ENCODE measurements at regions not wholly inside any gene's neighbourhood (a gene's known extent, or its start where the extent isn't known, plus 50 kb on each side); places are given as distances from the start of the nearest gene placed in this dataset.

DNA sequence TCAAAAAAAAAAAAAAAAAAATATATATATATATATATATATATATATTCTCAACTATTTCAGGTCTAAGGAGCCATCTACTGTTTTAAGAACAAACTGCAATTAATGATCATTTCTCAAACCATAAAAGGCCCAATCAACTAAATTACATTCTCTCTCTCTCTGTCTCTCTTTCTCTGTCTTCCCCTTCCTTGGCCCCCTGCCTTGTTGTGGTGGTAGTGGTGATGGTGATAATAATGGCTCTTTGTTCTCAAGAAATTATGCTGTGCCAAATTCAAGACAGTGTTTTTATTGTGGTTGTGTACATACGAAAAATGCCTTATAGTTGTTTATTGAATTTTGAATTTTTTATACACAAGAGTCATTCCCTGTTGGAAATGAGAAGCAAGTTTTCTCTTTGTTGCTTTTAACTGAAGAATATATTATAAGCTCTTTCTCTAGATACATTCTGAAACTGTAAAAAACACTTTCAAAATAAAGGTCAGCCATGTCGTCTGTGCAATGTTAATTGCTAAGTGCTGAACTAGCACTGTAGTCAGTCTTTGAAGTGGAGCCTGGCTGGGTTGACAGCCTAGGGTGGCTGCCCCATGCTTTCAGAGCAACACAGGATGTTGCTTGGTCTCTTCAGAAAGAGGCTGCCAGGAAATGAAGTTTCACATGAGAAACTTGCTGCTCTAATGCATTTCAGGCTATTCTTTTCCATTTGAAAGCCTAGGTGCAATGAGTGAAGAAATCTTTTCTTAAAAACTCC is 96.0 kb downstream of the HINT1 start:
- Histone ChIP-seq H3K9me3 (ENCODE audit: low read depth, low read length) (no peaks in the 10 kb centered on the region), H3K9ac (ENCODE audit: insufficient read length) (no peak overlapping the region), H3K27ac (no peak overlapping the region), H3K4me3 (no peak overlapping the region), H3K36me3 (ENCODE audit: insufficient read depth, low read length) (no peaks in the 10 kb centered on the region)
- DNase-seq (ENCODE audit: low read depth, low spot score), result no peak
- no peak for TF ChIP-seq FOXP2 (optimal IDR thresholded peaks at IDR 0.05; ENCODE audit: control extremely low read depth, extremely low read length, insufficient read depth)
- no peak for TF ChIP-seq EZH2 (IDR thresholded peaks at IDR 0.05)
- TF ChIP-seq POLR2AphosphoS5 (IDR thresholded peaks at IDR 0.05; ENCODE audit: borderline replicate concordance, low read depth, low read length), result no peak

DNA sequence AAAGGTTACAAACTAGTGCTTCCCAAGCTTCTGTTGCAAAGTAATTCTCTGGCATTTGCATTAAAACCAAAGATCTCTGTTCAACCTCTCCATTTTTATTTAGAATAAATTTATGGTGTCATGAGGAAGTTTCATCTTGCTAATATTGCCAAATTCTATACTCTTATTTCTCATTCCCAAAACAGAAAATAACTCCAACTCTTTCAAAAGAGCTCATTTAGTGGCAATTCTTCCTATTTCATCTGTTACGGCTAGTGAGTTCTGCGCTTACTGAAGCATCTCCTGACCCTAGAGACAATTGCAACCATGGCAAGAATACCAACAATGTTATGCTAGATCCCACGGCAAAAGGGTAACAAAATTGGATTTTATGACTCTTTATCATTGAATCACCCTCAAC is 97.0 kb downstream of the HINT1 start:
- Histone ChIP-seq H3K9ac (ENCODE audit: insufficient read length) (no peak overlapping the region), H3K4me3 (no peak overlapping the region), H3K9me3 (ENCODE audit: low read depth, low read length) (no peaks in the 10 kb centered on the region), H3K27ac (no peak overlapping the region), H3K36me3 (ENCODE audit: insufficient read depth, low read length) (no peaks in the 10 kb centered on the region)
- TF ChIP-seq EZH2 (IDR thresholded peaks at IDR 0.05) (no peak), FOXP2 (optimal IDR thresholded peaks at IDR 0.05; ENCODE audit: control extremely low read depth, extremely low read length, insufficient read depth) (no peak), POLR2AphosphoS5 (IDR thresholded peaks at IDR 0.05; ENCODE audit: borderline replicate concordance, low read depth, low read length) (no peak)
- DNase-seq (ENCODE audit: low read depth, low spot score), result no peak

DNA sequence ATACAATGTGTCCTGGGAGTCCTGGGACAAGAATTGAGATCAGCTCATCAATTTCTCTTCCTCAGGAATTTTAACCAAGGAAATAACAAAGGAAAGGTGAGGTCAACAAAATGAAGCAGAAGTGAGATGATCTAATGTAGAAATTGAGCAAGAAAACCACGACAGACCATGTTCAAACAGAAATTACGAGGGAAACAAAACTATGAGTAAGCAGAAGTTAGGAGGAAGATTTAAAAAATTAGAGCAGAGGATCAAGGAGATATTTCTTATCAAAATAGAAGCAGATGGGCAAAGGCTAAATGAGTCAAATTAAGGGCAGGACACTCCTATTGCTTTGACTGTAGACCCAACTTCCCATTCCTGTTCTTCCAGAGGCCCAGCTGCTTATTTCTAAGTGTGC is 97.4 kb downstream of the HINT1 start:
- DNase-seq (ENCODE audit: low read depth, low spot score), result no peak
- no peak overlapping the region for H3K4me3 ChIP-seq
- no peaks in the 10 kb centered on the region for H3K9me3 ChIP-seq (ENCODE audit: low read depth, low read length)
- TF ChIP-seq FOXP2 (optimal IDR thresholded peaks at IDR 0.05; ENCODE audit: control extremely low read depth, extremely low read length, insufficient read depth) (no peak), EZH2 (IDR thresholded peaks at IDR 0.05) (no peak), POLR2AphosphoS5 (IDR thresholded peaks at IDR 0.05; ENCODE audit: borderline replicate concordance, low read depth, low read length) (no peak)
- no peak overlapping the region for H3K27ac ChIP-seq
- no peaks in the 10 kb centered on the region for H3K36me3 ChIP-seq (ENCODE audit: insufficient read depth, low read length)
- H3K9ac ChIP-seq (ENCODE audit: insufficient read length), result no peak overlapping the region

DNA sequence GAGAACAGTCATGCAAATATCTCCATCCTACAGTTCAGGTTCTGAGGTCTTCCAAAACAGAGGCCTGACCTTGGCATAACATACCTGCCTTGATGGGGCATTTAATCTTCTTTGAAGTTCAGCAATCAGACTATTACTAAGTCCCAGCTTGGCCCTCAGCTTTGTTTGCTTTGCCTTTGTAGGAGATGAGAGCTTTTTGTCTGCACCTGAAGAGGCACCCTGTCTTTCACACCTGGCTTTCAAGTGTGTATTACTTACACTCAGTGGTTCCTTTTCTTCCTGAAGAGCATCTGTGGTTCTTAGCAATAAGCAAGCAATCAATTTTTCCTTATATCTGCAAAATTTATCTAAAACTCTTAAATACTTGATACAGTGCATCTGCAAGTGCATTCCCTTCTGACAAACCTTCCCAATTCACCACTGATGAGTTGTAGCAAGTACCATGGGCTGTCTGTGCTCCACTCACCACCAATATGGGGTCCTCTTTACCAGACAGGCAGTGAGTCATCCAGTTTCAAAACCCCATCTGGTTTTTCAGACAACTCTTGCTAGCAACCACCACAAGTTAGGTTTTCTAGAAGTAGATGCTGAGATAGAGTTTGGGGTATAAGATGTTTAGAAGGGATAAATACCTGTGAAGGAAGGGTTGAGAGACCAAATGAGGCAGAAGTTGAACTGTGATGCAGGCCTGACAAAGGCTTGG is 100.2 kb downstream of the HINT1 start:
- H3K36me3 ChIP-seq (ENCODE audit: insufficient read depth, low read length), result no peaks in the 10 kb centered on the region
- no peak overlapping the region for H3K4me3 ChIP-seq
- no peak overlapping the region for H3K9ac ChIP-seq (ENCODE audit: insufficient read length)
- H3K27ac ChIP-seq, result no peak overlapping the region
- no peaks in the 10 kb centered on the region for H3K9me3 ChIP-seq (ENCODE audit: low read depth, low read length)
- DNase-seq (ENCODE audit: low read depth, low spot score), result no peak
- no peak for TF ChIP-seq POLR2AphosphoS5 (IDR thresholded peaks at IDR 0.05; ENCODE audit: borderline replicate concordance, low read depth, low read length)
- TF ChIP-seq EZH2 (IDR thresholded peaks at IDR 0.05), result no peak
- TF ChIP-seq FOXP2 (optimal IDR thresholded peaks at IDR 0.05; ENCODE audit: control extremely low read depth, extremely low read length, insufficient read depth), result no peak

DNA sequence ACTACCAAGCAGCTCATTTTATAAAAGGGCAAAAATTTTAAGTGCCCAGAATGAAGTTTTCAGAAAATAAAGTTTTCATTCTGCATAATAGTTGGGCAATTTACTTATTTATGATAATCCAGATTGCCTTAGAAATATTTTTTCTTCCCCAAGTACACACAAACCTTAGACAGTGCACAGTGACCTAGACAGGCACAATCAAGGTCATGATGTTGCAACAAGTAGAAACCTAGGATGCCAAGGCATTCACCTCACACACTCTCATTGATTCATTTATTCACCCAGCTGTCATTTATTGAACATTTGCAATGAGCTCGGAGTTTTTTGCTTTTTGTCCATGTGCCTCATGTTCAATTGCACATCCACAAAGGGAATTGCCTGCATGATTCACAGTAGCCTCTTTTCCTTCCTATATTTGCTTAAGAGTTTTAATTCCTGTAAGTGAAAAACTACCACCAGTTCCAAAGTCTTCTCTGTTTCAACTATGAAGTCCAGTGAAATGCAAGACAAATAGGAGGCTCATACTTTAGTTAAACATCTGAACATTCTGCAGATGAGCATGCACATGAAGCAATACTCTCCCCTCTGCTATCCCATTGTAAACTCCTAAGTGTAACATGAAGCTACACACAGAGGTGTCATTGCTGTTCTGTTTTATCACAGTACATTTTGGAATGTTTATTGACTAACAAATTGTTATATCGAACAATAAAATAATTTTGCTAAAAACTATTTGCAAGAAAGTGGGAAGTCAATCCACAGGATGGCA is 122.9 kb downstream of the HINT1 start:
- Histone ChIP-seq H3K9ac (ENCODE audit: insufficient read length) (no peak overlapping the region), H3K4me3 (no peak overlapping the region), H3K27ac (no peak overlapping the region), H3K9me3 (ENCODE audit: low read depth, low read length) (no peaks in the 10 kb centered on the region), H3K36me3 (ENCODE audit: insufficient read depth, low read length) (no peaks in the 10 kb centered on the region)
- TF ChIP-seq EZH2 (IDR thresholded peaks at IDR 0.05), result no peak
- no peak for TF ChIP-seq FOXP2 (optimal IDR thresholded peaks at IDR 0.05; ENCODE audit: control extremely low read depth, extremely low read length, insufficient read depth)
- TF ChIP-seq POLR2AphosphoS5 (IDR thresholded peaks at IDR 0.05; ENCODE audit: borderline replicate concordance, low read depth, low read length), result no peak
- no peak for DNase-seq (ENCODE audit: low read depth, low spot score)

DNA sequence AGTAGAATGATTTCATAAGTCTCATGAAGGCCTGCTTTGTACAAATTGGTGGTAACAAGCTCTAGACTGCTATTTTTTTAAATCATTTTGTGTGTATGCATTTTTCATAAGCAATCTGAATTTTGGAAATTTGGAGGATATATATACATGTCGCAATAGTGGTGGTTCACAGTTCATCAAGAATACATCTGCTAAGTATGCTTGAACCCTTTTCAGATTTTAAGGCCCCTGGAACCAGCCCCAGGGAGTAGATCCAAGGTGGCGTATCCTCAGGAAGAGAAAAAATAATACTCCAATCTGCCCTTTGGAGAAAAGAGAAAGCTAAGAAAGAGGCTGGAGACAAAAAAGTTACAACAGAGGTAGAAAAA is 141.6 kb downstream of the HINT1 start:
- no peak overlapping the region for H3K4me3 ChIP-seq
- no peak overlapping the region for H3K27ac ChIP-seq
- no peaks in the 10 kb centered on the region for H3K9me3 ChIP-seq (ENCODE audit: low read depth, low read length)
- no peak for TF ChIP-seq POLR2AphosphoS5 (IDR thresholded peaks at IDR 0.05; ENCODE audit: borderline replicate concordance, low read depth, low read length)
- no peak for TF ChIP-seq EZH2 (IDR thresholded peaks at IDR 0.05)
- TF ChIP-seq FOXP2 (optimal IDR thresholded peaks at IDR 0.05; ENCODE audit: control extremely low read depth, extremely low read length, insufficient read depth), result no peak
- no peak for DNase-seq (ENCODE audit: low read depth, low spot score)
- no peaks in the 10 kb centered on the region for H3K36me3 ChIP-seq (ENCODE audit: insufficient read depth, low read length)
- no peak overlapping the region for H3K9ac ChIP-seq (ENCODE audit: insufficient read length)

DNA sequence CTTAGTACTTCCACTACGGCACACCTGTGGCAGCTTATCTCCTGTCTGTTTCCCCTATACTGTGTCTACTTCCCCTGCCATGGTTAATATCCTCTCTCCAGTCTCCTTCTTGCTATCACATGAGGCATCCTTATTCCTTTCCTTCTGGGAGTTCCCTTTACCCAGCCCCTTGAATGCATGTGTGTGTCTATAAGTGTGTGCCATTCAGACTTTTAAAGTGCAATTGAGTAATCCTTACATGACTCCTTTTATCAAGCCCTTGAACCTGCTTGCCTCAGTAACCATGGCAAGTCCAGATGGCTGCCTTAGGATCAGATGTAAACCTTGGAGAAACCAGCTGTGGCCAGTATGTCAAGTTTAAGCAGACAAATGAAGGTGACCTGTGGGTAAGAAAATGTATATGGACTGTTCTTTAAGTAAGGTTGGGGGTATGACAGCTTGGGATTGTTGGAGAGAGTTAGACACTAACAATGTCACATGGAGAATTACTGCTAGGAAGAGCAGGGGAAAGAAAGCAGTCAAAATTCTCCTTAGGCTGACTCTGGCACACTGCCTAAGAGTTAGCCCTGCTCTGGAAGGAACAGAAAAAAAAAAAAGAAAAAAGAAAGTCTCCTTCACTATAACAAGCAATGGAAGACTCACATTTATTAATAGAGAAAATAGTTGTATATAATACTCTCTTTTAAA is 142.1 kb downstream of the HINT1 start:
- H3K9ac ChIP-seq (ENCODE audit: insufficient read length), result no peak overlapping the region
- H3K9me3 ChIP-seq (ENCODE audit: low read depth, low read length), result no peaks in the 10 kb centered on the region
- DNase-seq (ENCODE audit: low read depth, low spot score), result no peak
- H3K27ac ChIP-seq, result no peak overlapping the region
- H3K36me3 ChIP-seq (ENCODE audit: insufficient read depth, low read length), result no peaks in the 10 kb centered on the region
- H3K4me3 ChIP-seq, result no peak overlapping the region
- no peak for TF ChIP-seq EZH2 (IDR thresholded peaks at IDR 0.05)
- TF ChIP-seq FOXP2 (optimal IDR thresholded peaks at IDR 0.05; ENCODE audit: control extremely low read depth, extremely low read length, insufficient read depth), result no peak
- TF ChIP-seq POLR2AphosphoS5 (IDR thresholded peaks at IDR 0.05; ENCODE audit: borderline replicate concordance, low read depth, low read length), result no peak

DNA sequence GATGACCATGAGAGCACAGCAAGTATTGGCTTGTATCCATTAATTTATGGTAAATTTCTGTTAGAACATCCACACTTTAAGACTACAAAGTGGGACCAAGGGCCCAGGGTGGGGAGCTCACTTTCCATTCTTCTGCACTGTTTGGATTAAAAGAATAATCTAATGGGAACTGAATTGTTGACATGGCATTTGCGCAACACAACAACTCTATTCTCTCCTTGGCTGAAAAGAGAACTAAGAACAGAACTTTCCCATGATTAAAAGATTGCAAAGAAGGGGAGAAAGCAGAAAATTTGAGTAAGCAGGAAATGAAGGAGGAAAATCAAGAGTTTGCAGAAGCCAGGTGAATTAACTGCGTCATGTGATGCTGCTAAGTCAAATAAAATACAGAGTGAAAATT is 143.4 kb downstream of the HINT1 start:
- H3K9me3 ChIP-seq (ENCODE audit: low read depth, low read length), result no peaks in the 10 kb centered on the region
- no peak overlapping the region for H3K27ac ChIP-seq
- no peak overlapping the region for H3K9ac ChIP-seq (ENCODE audit: insufficient read length)
- H3K4me3 ChIP-seq, result no peak overlapping the region
- no peaks in the 10 kb centered on the region for H3K36me3 ChIP-seq (ENCODE audit: insufficient read depth, low read length)
- no peak for TF ChIP-seq POLR2AphosphoS5 (IDR thresholded peaks at IDR 0.05; ENCODE audit: borderline replicate concordance, low read depth, low read length)
- no peak for TF ChIP-seq FOXP2 (optimal IDR thresholded peaks at IDR 0.05; ENCODE audit: control extremely low read depth, extremely low read length, insufficient read depth)
- TF ChIP-seq EZH2 (IDR thresholded peaks at IDR 0.05), result no peak
- no peak for DNase-seq (ENCODE audit: low read depth, low spot score)
